DMS114 treated with DMSO at 0.1 percent for 48 hours (cell line): ENCODE measurements at regions not wholly inside any gene's neighbourhood (a gene's known extent, or its start where the extent isn't known, plus 50 kb on each side); places are given as distances from the start of the nearest gene placed in this dataset.
"Not testable (repeated sequence)": the region's sequence is repeated elsewhere in the genome, so short reads cannot be mapped to it uniquely, and the experiment has no call there.

ENCODE experiments used
- DNase-seq: peaks from one replicate; lab custom pipeline; 2025; ENCODE audit not compliant: unreplicated experiment; lab: John Stamatoyannopoulos, UW

DNA sequence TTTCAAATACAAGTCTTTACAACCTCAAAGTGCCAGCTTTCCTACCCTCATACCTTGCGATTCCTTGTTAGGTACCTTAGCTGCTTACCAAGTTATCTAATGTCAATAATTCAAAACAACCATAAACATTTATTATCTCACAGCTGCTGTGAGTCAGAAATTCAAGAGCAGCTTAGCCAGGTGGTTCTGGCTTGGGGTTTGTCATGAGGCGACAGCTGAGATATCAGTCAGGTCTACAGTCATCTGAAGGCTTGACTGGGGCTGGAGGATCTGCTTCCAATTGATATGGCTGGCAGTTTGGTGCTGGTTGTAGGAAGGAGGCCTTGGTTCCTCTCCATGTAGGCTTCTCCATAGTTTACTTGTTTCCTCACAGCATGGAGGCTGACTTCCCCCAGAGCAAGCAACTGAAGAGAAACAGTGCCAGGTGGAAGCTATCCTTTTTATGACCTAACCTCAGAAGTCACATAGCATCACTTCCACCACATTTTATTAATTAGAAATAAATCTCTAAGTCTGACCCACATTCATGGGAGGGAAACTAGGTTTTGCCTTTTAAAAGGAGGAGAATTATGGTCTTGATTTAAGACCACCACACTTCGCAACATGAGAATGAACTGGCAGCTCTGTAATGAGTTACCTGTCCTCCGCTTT is 103.3 kb upstream of the FGGY start:
- no peak for DNase-seq

DNA sequence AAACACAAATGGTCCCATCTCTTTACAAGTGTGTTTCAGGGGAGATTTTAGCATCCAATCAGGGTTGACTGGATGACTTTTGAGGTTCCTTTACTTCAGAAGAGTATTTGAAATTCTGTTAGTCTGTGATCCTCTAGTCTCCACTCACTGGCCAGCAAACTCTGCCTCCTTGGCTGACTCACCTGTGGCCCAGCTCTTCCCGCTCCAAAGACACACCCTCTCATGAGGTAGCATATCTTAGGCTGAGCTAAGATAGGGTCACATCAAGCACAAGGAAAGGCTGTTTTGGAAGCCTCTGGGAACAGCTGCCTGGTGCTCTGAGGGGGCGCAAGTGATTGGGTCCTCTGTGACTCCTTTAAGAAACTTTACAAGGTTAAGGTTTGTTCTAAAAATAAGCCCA is 102.3 kb upstream of the FGGY start:
- DNase-seq = no peak

DNA sequence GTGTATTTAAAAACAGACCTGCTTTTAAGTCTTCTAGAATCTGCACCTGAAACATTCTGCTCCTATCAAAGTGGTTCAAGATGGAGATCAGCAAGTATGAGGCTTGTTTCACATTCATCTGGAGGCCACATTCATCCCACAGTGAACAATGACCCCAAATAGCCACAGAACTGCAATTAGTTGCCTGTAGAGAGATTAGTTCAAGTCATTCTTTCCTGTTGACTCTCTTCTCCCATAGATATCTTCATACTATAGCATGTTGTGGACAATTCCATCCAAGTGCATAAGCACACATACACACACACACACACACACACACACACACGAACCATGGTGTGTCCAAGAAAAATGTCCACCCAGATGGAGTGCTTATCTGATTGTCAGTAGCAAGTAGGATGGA is 101.7 kb upstream of the FGGY start:
- no peak for DNase-seq

DNA sequence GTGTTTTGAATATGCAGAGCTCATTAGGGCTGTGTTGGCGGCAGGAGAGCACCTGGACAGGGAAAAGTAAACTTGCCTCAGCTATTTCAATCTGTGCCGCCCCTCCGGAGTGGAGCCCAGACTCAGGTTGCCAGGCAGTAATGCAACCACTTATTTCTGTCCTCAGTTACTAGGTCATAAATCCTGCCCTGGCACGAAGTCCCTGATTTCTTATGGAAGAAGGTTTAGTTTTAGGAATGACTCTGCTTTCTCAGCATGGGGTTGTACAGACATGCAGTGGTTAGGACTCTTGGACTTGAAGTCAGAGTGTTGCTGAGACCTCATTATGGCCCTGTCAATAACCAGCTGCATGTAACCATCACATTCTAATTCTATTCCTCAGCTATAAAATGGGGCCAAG is 98.3 kb upstream of the FGGY start:
- no peak for DNase-seq

DNA sequence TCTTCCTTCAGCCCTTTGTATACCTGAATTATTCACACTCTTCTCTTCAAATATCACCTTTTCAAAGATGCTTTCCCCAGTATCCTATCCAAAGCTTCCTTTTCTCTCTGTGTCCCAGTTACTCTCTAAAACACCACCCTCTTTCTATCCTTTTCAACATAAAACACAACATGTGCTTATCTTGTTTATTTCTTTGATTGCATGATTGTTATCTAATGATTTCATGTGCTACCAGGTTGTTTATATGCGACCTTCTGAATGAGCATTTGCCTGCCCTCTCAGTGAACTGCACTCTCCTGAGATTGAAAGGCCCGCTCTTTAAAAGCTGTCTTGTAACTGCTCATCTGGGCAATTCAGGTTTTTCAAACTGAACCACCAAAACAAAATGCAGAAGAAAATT is 97.7 kb upstream of the FGGY start:
- DNase-seq = no peak

DNA sequence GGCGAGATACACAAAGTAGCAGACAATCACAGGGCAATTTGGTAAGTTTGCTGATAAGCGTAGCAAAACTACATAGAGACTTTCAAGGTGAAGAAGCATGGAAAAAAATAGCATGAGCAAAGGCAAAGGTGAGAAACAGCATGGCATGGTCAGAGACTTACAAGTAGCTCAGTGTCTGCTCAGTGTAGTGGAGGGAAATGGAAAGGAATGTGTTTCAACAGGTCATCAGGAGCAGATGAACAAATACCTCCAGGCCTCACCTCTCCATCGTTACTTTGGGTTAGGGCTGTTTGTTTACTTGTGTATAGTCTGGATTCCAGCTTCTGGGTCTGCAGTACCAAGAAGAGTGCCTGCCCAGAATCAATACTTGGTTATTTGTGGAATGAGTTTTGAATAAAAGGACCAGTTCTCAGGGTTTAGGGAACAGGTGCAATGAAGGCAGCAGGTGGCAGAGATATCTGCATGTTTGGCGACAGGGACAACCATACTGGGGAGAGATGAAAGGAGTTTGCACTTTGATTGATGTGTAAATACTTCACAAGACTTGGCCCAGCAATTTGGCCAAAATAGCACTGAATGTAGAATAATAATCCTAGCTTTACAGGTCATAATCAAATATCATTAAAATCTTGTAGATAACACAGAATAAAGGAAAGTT is 97.0 kb upstream of the FGGY start:
- DNase-seq = no peak

DNA sequence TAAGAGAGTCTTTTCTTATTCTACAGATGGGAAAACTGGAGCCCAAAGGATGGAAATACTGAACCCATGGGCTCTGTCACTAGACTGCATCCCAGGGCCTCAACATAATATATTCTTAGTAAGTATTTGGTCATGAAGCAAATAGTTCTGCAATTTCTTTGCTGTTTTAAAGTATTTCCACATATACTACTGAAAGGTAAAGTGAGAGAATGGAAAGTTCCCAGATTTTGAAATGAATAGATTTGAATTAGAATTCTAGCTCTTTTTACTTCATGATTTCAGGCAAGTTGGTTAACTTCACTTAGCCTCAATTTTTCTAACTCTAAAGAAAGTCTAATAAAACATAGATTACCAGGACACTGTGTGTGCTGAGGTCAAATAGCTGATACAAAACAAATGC is 95.6 kb upstream of the FGGY start:
- no peak for DNase-seq

DNA sequence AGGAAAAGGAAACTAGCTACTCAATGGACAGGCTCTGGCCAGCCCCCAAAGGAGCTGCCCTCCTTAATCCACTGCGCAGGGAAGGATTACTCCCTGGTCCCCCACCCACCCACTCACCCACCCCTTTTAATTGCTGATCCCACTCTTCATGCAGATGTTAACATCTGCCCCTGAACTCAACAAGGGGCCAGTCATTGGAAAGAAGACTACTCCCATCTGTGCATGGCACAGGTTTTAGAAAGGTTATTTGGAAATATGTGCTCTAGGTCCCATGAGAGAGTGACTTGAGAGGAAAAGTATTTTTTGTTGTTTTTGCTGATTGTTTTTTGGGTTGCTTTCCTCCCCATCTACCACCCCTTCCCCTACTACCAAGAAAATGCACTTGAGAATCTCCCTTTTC is 94.4 kb upstream of the FGGY start:
- no peak for DNase-seq

DNA sequence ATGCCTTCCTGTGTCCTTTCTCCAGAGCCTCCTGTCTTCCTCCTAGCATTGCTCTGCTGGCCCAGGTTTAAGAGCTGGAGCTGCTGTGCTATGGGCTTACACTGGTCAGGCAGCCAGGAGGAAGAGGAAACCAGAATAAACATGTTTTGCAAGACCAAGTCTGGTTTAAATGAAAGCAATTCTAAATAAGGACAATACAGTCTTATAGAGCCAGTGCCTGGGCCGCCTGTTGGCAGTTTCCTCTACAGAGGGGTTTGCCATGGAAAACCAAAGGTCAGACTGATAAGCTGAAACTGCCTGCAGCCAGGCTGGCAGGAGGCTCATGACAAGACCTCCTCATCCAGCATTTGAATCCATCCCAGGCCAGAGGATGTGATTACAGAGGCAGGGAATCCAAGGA is 92.9 kb upstream of the FGGY start:
- DNase-seq = no peak

DNA sequence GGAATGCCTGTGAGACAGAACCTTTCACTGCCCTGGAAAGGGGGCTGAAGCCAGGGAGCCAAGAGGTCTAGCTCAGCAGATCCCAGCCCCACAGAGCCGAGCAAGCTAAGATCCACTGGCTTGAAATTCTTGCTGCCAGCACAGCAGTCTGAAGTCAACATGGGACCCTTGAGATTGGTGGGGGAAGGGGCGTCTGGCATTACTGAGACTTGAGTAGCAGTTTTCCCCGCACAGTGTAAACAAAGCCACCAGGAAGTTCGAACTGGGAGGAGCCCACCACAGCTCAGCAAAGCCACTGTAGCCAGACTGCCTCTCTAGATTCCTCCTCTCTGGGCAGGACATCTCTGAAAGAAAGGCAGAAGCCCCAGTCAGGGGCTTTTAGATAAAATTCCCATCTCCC is 90.3 kb upstream of the FGGY start:
- not testable (repeated sequence) for DNase-seq

DNA sequence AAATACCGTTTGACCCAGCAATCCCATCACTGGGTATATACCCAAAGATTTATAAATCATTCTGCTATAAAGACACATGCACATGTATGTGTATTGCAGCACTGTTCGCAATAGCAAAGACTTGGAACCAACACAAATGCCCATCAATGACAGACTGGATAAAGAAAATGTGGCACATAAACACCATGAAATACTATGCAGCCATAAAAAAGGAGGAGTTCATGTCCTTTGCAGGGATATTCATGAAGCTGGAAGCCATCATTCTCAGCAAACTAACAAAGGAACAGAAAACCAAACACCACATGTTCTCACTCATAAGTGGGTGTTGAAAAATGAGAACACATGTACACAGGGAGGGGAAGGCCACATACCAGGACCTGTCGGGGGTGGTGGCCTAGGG is 86.5 kb upstream of the FGGY start:
- DNase-seq = not testable (repeated sequence)

DNA sequence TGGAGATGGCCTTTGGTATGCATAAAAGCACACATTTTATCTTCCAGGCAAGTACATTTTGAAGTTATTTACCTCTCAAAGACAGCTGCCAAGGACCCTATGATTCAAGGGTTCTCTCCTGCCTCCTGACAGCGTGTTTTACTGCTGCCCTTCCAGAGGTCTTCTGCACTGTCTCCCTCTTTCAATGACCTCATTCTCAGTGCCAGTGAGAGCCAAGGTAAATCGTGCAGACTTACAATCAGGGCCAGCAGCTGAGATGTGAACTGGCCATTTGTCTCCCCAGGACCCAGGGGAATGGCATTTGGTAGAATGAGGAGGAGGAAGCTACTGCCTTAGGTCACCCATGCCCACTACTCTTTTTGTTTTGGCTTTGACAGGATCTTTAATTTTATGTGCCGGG is 84.2 kb upstream of the FGGY start:
- DNase-seq = no peak

DNA sequence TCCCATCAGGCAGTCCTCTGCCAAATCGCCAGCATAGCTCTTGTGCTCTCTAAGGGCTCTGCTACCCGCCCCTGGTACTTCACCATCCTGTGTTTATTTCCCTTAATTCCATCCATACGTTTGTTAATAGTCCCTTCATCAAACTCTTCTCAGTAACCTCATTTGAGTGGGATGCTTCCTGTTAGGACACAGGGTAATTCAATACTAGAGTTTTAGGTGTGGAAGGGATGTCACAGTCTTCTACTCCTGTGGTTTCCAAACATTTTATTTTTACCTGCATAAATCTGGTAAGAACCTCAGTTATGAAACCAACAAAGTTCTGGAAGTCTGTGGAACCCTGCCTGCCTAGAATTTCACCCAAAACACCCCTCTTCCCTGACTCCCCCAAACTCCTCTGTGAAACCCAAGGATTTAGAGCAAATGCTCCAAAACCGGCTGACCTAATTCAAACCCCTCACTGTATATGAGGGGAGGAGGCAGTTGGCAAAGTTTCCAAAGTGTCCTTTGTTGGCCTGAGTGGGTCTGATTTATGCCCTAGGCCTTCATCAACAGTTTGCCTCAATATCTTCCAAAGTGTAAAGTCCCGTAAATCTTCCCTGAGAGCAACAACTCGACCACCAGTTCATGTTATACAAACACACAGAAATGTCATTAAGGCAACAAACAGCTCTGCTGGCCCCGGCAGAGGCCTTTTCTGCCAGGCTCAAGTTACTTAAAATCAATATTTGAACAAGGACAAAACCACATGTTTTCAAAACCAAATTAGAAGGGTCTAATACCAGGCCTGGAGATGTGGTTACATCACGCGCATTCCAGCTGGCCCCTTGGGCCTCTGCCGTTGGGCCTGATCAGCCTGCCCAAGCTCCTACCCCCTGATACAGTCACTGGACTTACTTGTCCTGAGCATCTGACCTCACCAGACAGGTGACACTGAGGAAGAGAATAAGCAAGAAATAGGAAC is 82.4 kb upstream of the FGGY start:
- DNase-seq = no peak

DNA sequence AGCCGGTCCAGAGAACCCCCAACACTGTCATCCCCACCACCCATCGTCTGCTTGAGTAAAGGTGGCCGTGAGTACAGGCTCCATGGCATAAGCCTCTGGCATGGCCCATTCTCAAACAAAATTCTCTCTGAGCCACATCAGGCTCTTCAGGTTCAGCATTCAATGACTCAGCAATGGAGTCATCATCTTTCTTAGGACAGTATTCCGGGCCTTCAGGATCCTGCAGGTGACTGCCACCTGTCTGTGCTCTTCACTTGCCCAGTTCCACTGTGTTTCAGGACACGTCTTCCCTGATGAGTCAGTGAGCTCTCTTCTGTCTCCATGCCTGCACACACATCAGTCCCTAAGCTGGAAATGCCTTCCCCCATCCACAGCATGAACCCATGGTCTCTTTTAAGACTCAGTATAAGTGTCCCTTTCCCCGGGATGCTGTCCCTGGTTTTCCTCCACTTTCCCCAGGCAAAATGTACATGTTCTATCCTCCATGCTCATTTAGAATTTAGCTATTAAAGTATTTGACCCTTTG is 81.1 kb upstream of the FGGY start:
- no peak for DNase-seq

DNA sequence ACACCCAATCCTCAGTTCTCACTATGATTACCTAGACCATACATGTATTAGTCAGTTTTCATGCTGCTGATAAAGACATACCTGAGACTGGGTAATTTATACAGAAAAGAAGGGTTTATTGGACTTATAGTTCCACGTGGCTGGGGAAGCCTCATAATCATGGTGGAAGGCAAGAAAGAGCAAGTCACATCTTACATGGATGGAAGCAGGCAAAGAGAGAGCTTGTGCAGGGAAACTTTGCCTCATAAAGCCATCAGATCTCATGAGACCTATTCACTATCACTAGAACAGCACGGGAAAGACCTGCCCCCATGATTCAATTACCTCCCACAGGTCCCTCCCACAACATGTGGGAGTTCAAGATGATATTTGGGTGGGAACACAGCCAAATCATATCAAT is 79.5 kb upstream of the FGGY start:
- DNase-seq = not testable (repeated sequence)

DNA sequence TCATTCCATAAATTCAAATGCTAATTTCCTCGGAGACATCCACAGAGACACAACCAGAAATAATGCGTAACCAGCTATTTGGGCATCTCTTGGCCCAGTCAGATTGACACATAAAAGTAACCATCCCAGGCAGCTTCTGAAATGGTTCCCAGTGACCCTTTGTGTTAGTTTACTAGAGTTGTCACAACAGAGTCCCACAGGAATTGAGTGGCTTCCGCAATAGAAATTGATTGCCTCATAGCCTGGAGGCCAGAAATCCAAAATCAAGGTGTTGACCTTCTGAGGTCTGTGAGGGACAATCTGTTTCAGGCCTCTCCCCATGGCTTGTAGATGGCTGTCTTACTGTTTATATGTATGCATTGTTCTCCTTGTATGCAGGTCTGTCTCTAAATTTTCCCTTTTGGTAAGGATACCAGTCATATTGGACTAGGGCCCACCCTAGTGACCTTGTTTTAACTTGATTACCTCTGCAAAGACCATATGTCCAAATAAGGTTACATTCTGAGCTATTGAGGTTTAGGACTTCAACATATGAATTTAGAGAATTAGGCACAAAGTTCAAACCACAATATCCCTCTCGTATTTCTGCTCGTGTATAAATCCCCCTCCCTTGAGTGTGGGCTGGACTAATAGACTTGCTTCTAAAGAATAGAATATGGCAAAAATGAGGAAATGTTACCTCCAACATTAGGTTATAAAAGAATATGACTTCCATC is 78.2 kb upstream of the FGGY start:
- DNase-seq = no peak

DNA sequence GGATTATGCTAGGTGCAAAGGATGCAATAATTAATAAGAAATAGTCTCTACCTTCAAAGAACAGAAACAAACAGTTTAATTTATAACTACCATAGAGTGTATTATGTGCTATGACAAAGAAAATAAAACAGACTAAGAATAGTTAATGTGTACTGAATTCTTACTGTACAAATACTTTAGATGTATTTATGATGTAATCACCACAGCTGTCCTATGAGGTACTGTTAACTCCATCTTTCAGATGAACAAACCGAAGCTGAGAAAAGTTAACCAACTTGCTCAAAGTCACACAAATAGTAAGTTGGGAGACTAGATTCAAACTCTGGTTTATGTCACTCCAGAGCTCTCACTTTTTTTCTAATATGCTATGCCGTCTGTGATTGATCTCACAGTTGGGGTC is 77.0 kb upstream of the FGGY start:
- no peak for DNase-seq

DNA sequence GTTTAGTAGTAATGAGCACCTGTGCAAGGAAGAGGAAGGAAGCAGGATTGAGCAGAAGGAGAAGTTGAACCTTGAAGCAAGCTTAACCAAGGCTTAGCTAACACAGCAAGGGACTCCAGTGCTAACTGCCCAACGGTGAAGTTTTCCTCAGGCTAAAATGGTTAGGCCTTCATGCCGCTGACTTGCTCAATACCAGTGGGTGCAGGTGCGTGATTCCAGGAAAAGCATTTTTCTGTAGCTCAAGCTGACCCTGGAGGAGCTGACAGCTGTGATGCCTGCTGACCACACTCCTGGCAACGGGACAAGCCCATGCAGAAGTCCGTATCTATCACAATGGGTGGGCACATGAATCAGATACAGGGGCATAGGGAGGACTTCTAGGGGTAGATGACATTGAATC is 76.5 kb upstream of the FGGY start:
- DNase-seq = no peak

DNA sequence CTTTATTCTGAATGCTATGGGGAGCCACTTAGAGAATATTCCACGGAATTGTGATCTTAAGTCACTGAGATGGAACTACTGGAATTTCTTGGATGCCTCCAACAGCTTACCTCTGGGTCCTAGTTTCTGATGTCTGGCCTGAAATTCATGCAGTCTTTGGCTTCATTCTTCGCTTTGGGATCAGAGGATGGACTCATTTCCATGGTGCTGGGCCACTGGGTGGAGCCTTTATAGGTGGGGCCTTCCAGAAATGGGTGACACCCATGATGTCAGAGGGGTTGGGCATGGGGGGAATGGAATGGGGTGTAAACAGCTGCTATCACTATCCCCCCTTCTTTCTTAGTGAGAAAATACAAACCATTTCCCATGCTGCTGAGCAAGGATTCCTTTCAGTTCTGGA is 73.7 kb upstream of the FGGY start:
- DNase-seq = no peak

DNA sequence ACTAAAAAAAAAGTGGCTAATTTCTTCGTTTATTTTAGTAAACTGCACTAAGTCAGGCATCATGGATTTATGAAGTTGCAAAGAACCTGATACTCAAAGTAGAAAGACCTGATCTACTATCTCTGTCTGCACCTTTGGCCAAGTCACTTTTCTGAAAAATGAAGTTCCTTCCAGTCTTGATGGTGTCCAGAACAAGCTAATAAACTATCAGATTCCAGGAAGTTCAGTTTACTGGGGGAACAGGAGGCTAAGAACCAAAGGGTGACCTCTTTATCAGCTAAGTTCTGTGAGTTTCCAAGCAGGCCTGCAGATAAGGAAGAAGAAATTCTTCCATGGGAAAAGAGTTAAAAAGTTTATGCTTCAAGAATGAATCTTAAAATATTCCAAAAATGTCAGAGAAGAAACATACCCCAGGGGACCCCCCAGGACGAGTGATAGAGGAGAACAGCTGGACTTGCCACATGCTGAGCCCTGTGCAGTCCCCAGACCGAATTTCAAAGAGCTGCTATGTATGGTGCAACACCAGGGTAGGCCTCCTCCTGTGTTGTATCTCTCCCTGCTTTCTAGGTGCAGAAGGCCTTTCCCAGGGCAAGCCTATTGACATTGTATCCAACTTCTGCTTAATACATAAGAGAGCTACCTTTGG is 72.8 kb upstream of the FGGY start:
- no peak for DNase-seq
